Endodermal cell (in vitro differentiated cells): ENCODE measurements at regions not wholly inside any gene's neighbourhood (a gene's known extent, or its start where the extent isn't known, plus 50 kb on each side); places are given as distances from the start of the nearest gene placed in this dataset.
"Not testable (repeated sequence)": the region's sequence is repeated elsewhere in the genome, so short reads cannot be mapped to it uniquely, and the experiment has no call there.

Experiments
- DNase-seq: peaks from one replicate; pipeline ENCODE4 v3.0.0-alpha.2; 2017
- H3K27ac ChIP-seq: 2 replicates; pipeline ENCODE4 v1.5.1; 2013; ENCODE audit warnings: mild to moderate bottlenecking, low read depth, low read length, moderate library complexity
- H3K27me3 ChIP-seq: 2 replicates; pipeline ENCODE4 v1.6.1; 2013; ENCODE audit warnings: mild to moderate bottlenecking, low read length, moderate library complexity; ENCODE audit not compliant: insufficient read depth, control insufficient read depth, poor library complexity, severe bottlenecking
- H3K36me3 ChIP-seq: 2 replicates; pipeline ENCODE4 v1.7.0; 2013; ENCODE audit warnings: mild to moderate bottlenecking, low read length, moderate library complexity; ENCODE audit not compliant: control insufficient read depth, insufficient read depth
- H3K4me1 ChIP-seq: one replicate; pipeline ENCODE4 v1.7.0; 2013; ENCODE audit warnings: low read length; ENCODE audit not compliant: control insufficient read depth, insufficient read depth
- H3K4me3 ChIP-seq: 2 replicates; pipeline ENCODE4 v1.5.1; 2013; ENCODE audit warnings: mild to moderate bottlenecking, low read length, moderate library complexity
- H3K9ac ChIP-seq: 2 replicates; pipeline ENCODE4 v1.6.1; 2013; ENCODE audit warnings: mild to moderate bottlenecking, low read length, moderate library complexity; ENCODE audit not compliant: poor library complexity, severe bottlenecking; ENCODE audit errors: extremely low read depth
- H3K9me3 ChIP-seq: 2 replicates; pipeline ENCODE4 v1.6.1; 2013; ENCODE audit warnings: mild to moderate bottlenecking, low read length, moderate library complexity; ENCODE audit not compliant: control insufficient read depth
- H3K27ac Mint-ChIP-seq: 2 replicates; pipeline ENCODE4 v1.8.0; 2020; ENCODE audit warnings: mixed read lengths
- H3K27me3 Mint-ChIP-seq: 2 replicates; pipeline ENCODE4 v1.8.0; 2021; ENCODE audit warnings: mild to moderate bottlenecking, mixed read lengths; ENCODE audit not compliant: insufficient read depth
- H3K36me3 Mint-ChIP-seq: 2 replicates; pipeline ENCODE4 v1.8.0; 2020; ENCODE audit warnings: low read depth, mixed read lengths
- H3K4me1 Mint-ChIP-seq: 2 replicates; pipeline ENCODE4 v1.8.0; 2020; ENCODE audit warnings: mixed read lengths
- H3K4me3 Mint-ChIP-seq: 2 replicates; pipeline ENCODE4 v1.8.0; 2020; ENCODE audit warnings: mild to moderate bottlenecking, moderate library complexity, mixed read lengths
- H3K9me3 Mint-ChIP-seq: 2 replicates; pipeline ENCODE4 v1.8.0; 2020; ENCODE audit warnings: mild to moderate bottlenecking, mixed read lengths
- CTCF ChIP-seq: fragments of 200-600 bp; sonication (generic); conservative IDR thresholded peaks from 2 replicates; pipeline ENCODE4 v1.5.0; 2021; ENCODE audit warnings: antibody characterized with exemption, mild to moderate bottlenecking
- WGBS, 2 experiments: methylation state at CpG; one replicate each; pipeline versions ENCODE4 v1.1.5 to v1.1.7; 2013; ENCODE audit warnings: missing lambda C conversion rate in 2 of 2, mixed read lengths in 1 of 2; ENCODE audit not compliant: insufficient coverage in 1 of 2, insufficient read length in 1 of 2; 5-methylcytosine and 5-hydroxymethylcytosine counted together

DNA sequence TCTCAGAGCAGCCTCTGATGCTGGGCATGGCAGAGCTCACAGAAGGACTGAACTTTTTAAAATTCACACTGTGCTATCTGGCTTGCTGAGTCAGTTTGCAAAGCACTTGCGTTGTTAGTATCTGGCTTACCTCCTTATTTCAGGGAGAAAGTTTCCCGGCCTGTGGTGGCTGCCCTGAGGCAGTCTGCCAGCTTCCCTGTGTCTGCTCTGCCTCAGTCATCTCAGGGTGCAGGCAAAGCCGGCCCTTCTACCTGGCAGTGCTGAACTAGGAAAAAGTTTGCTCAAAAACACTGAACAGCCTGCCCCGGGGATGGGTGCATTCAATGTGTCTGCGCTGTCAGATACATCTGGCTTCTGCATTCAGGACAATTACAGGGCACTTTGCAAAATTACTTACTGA is 90.2 kb upstream of the UXS1 start:
- H3K9ac ChIP-seq: no peak overlapping the region
- no peaks in the 10 kb centered on the region for H3K36me3 ChIP-seq
- H3K27me3 ChIP-seq: no peaks in the 10 kb centered on the region
- Mint-ChIP-seq H3K27me3 (no peaks in the 10 kb centered on the region), H3K4me1 (no peaks in the 10 kb centered on the region), H3K4me3 (no peak overlapping the region), H3K27ac (no peak overlapping the region), H3K9me3 (no peaks in the 10 kb centered on the region), H3K36me3 (no peaks in the 10 kb centered on the region)
- H3K27ac ChIP-seq: peak overlapping the region; percentile 57
- no peak for TF ChIP-seq CTCF
- DNase-seq: peak; percentile 38
- no peaks in the 10 kb centered on the region for H3K9me3 ChIP-seq
- 88 to 94% methylated on average over 3 to 5 of the region's 5 CpGs for WGBS, 2 experiments
- no peak overlapping the region for H3K4me3 ChIP-seq
- H3K4me1 ChIP-seq: no peaks in the 10 kb centered on the region

- H3K27ac Mint-ChIP-seq, H3K4me1 Mint-ChIP-seq, H3K36me3 Mint-ChIP-seq: not testable (repeated sequence)
Observed at GRCh38 chr2:106283228-106284152, 89.4 kb upstream of the UXS1 start.

DNA sequence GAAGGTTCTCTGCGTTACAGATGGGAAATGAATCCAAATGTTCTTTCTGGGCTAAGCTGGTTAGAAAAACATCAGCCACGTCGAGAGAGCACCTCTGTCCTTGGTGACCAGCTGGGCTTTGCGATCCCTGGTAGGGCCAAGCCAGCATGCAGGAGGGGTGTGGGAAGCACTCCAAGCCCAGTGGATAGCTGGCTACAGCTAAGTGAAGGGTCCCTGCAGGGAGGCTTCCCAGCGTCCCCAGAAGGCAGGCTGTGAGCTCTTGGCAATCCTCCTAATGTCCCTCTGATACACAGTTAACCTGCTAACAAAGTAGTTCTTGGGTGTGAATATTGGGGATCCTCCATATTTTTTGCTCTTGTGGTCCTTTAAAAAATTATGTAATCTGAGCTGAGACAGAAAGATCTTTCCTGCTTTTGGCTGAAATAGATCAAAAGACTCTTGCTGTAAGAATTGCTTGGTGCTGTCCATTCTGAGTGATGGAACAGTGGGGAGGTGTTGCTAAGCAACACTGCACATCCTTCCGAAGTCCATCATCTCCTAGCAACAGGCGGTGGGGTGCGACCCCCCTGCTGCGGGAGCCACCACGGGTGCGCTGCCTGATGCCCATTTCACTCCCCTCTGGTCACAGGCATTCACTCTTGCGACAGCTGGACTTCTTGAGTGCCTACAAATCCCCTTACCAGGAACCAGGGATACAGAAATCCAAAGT is 88.5 kb upstream of the UXS1 start:
- TF ChIP-seq CTCF: no peak
- Histone ChIP-seq H3K27me3 (no peaks in the 10 kb centered on the region), H3K4me3 (no peak overlapping the region), H3K27ac (peak overlapping the region; percentile 87), H3K9ac (no peak overlapping the region), H3K9me3 (no peaks in the 10 kb centered on the region), H3K4me1 (no peaks in the 10 kb centered on the region), H3K36me3 (no peaks in the 10 kb centered on the region)
- H3K4me1 Mint-ChIP-seq: no peaks in the 10 kb centered on the region
- no peaks in the 10 kb centered on the region for H3K27me3 Mint-ChIP-seq
- 78 to 88% methylated on average over 6 to 12 of the region's 12 CpGs for WGBS, 2 experiments
- no peak overlapping the region for H3K27ac Mint-ChIP-seq
- no peaks in the 10 kb centered on the region for H3K36me3 Mint-ChIP-seq
- H3K9me3 Mint-ChIP-seq: no peaks in the 10 kb centered on the region
- no peak for DNase-seq
- H3K4me3 Mint-ChIP-seq: no peak overlapping the region

More at GRCh38 chr2:106283228-106284152, 89.4 kb upstream of the UXS1 start:
- not testable (repeated sequence) for H3K4me3 ChIP-seq, H3K4me3 Mint-ChIP-seq, H3K36me3 ChIP-seq, H3K9me3 Mint-ChIP-seq, H3K4me1 ChIP-seq, H3K27me3 Mint-ChIP-seq, H3K9ac ChIP-seq, H3K9me3 ChIP-seq, H3K27me3 ChIP-seq
- DNase-seq: peak; percentile 29
- 67 to 77% methylated on average over 7 to 9 of the region's 9 CpGs for WGBS, 2 experiments
- H3K27ac ChIP-seq: peak overlapping the region; percentile 87

DNA sequence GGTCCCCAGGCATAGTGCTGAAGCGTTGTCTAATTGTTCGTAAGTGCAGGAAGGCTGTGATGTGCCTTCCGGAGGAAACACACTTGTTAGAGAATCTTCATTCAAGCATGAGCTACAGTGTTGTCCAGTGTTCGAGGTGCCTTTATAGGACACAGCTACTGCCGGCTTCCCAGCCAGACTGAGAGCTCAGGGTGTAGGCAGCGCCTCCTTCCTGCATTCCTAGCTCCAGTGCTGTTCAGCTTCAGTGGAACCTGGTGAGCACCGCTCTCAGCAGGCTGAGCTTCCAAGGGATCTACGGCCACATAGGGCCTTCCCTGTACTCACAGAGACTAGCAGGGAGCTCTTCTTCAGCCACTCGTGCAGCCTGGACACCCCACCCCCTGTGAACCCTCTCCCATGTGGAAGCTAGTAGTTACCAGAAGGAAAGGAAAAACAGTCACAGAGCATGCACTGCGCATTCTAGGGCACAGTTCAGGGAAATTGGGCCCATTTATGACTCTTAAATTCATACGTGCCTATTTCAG is 87.9 kb upstream of the UXS1 start:
- not testable (repeated sequence) for H3K4me3 ChIP-seq, H3K36me3 Mint-ChIP-seq, H3K9ac ChIP-seq, H3K27me3 Mint-ChIP-seq, H3K27me3 ChIP-seq, H3K36me3 ChIP-seq, H3K4me3 Mint-ChIP-seq, H3K4me1 Mint-ChIP-seq, H3K4me1 ChIP-seq, DNase-seq, H3K27ac Mint-ChIP-seq, H3K9me3 ChIP-seq, H3K9me3 Mint-ChIP-seq
- peak overlapping the region; percentile 87 for H3K27ac ChIP-seq
- 85 to 96% methylated on average over 3 to 8 of the region's 11 CpGs for WGBS, 2 experiments
